Heart right ventricle (tissue), 16 donors: ENCODE measurements at regions not wholly inside any gene's neighbourhood (a gene's known extent, or its start where the extent isn't known, plus 50 kb on each side); places are given as distances from the start of the nearest gene placed in this dataset.

Source experiments
- ATAC-seq, 8 donors: fragments of 200-7000 bp; cut with Tn5 transposase; one replicate each; pipeline ENCODE4 v1.9.1; 2020; ENCODE audit warnings: mild to moderate bottlenecking in 8 of 8, moderate library complexity in 8 of 8, moderate number of reproducible peaks in 1 of 8
- DNase-seq, 2 donors: peaks; one replicate each; pipeline ENCODE4 v3.0.0-alpha.2; 2020
- H3K27ac ChIP-seq, 10 donors: fragments of 200-600 bp; sonication (generic) in 2 of 10; one replicate each; pipeline versions ENCODE4 v1.5.0 to v1.8.0; 2020 to 2022; ENCODE audit warnings: mild to moderate bottlenecking in 3 of 10
- H3K27me3 ChIP-seq, 7 donors: fragments of 200-600 bp; one replicate each; pipeline ENCODE4 v1.8.0; 2021 to 2022; ENCODE audit warnings: mild to moderate bottlenecking in 2 of 7
- H3K36me3 ChIP-seq, 9 donors: fragments of 200-600 bp; sonication (generic) in 1 of 9; one replicate each; pipeline versions ENCODE4 v1.5.0 to v1.8.0; 2020 to 2022; ENCODE audit warnings: mild to moderate bottlenecking in 2 of 9
- H3K4me1 ChIP-seq, 9 donors: fragments of 200-600 bp; sonication (generic) in 1 of 9; one replicate each; pipeline versions ENCODE4 v1.5.0 to v1.8.0; 2020 to 2022; ENCODE audit warnings: mild to moderate bottlenecking in 4 of 9
- H3K4me3 ChIP-seq, 10 donors: fragments of 200-600 bp; sonication (generic) in 2 of 10; one replicate each; pipeline versions ENCODE4 v1.5.0 to v1.8.0; 2020 to 2022; ENCODE audit warnings: mild to moderate bottlenecking in 7 of 10, moderate library complexity in 2 of 10
- H3K9me3 ChIP-seq, 11 donors: fragments of 200-600 bp in 10 of 11; sonication (generic) in 2 of 11; one replicate each; pipeline versions ENCODE4 v1.5.0 to v1.8.0; 2013 to 2022; ENCODE audit warnings: mild to moderate bottlenecking in 2 of 11, control low read depth in 1 of 11, moderate library complexity in 1 of 11
- WGBS, 2 donors: extraction: QIAGEN DNeasy Blood & Tissue Kit; methylation state at CpG; one replicate each; pipeline ENCODE4 v1.1.7; 2013; ENCODE audit warnings: inconsistent platforms in 1 of 2; 5-methylcytosine and 5-hydroxymethylcytosine counted together
- intact Hi-C, 10 donors: fragments of 100-400 bp; cut with DNase I; formaldehyde crosslinking; loops; one replicate each; pipeline versions ENCODE4 v1.11.1 to v1.14.2; 2022
- TF ChIP-seq, protein P1 (sequence below), 9 donors: fragments of 200-600 bp; sonication (generic) in 2 of 9; IDR thresholded peaks; one replicate each; pipeline versions ENCODE4 v1.5.0 to v1.8.0; 2021 to 2022; ENCODE audit warnings: antibody characterized with exemption in 9 of 9, mild to moderate bottlenecking in 5 of 9, moderate library complexity in 1 of 9
- donor health status: Arrhythmogenic right ventricular cardiomyopathy.
- donor health status: ischemic (EF 13 %, LVEDD 7.1; RV severe dilation, severe dysfunction).
- donor health status: healthy with polysubstance abuse.
- donor health status: DM: no; HTN: yes; CAD: no.
- donor health status: DM: no; HTN: no; CAD: no.
- donor health status: ischemic (EF 25% LVEDD 6.9; RV normal size, moderate dysfunction).
- donor health status: ischemic (EF 25% LVEDD 5.7; RV mildly dilated, moderate dysfunction).
- donor health status: healthy.
- donor health status: DM: yes; HTN: yes; CAD: no.
- donor health status: Ischemic cardiomyopathy.
- donor health status: ischemic (EF 35%, LVEDD 5.7; RV mildly dilated, moderate dysfunction).
- donor health status: nonischemic (EF 11% LVEDD 7.7; RV severe dilation, severe dysfunction).
- donor health status: DM: yes; HTN: yes; CAD: no.
- donor health status: PGD.
- donor health status: ischemic (EF 29% LVEDD 5.4; RV normal size, mild dysfunction).
- donor health status: nonischemic (EF 23%, LVEDD 6.1; RV moderate dilation, normal function).

DNA sequence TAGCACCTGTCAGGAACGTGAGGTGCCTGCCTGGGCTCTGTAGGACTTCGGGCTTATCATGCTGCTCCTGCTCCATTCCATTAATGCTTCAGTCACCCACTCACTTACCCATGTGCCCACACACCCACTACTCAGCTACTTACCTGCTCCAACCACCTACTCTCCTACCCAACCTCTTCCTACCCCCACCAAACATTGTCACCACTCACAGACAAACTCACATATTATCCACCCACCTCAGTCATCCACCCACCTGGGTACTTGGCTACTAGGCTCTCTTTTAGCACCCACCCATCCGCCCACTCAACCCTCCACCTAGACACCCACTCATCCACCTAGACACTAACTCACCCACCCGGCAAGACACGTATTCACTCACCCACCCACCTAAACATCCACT lies 724.7 kb upstream of the RAB6C start:
- WGBS, 2 donors = 89 to 91% methylated on average over 5 of the region's 5 CpGs
- peaks cover 0 to 22% (median 13%) of the 10 kb centered on the region in 11 donors for H3K9me3 ChIP-seq
- no peak for ATAC-seq
- H3K27me3 ChIP-seq = no peaks in the 10 kb centered on the region
- H3K36me3 ChIP-seq = no peaks in the 10 kb centered on the region
- H3K4me3 ChIP-seq = no peak overlapping the region
- H3K27ac ChIP-seq = no peak overlapping the region
- no peak for DNase-seq
- H3K4me1 ChIP-seq = no peaks in the 10 kb centered on the region
- intact Hi-C loops = loop anchor here in 2 of 10 donors (5.0 to 10.0 kb wide), 2 partner anchors 520 to 593 kb away; no protein-coding TSS in a partner anchor
- TF ChIP-seq, protein P1, sequence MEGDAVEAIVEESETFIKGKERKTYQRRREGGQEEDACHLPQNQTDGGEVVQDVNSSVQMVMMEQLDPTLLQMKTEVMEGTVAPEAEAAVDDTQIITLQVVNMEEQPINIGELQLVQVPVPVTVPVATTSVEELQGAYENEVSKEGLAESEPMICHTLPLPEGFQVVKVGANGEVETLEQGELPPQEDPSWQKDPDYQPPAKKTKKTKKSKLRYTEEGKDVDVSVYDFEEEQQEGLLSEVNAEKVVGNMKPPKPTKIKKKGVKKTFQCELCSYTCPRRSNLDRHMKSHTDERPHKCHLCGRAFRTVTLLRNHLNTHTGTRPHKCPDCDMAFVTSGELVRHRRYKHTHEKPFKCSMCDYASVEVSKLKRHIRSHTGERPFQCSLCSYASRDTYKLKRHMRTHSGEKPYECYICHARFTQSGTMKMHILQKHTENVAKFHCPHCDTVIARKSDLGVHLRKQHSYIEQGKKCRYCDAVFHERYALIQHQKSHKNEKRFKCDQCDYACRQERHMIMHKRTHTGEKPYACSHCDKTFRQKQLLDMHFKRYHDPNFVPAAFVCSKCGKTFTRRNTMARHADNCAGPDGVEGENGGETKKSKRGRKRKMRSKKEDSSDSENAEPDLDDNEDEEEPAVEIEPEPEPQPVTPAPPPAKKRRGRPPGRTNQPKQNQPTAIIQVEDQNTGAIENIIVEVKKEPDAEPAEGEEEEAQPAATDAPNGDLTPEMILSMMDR (IDR thresholded peaks at IDR 0.05) = no peak

DNA sequence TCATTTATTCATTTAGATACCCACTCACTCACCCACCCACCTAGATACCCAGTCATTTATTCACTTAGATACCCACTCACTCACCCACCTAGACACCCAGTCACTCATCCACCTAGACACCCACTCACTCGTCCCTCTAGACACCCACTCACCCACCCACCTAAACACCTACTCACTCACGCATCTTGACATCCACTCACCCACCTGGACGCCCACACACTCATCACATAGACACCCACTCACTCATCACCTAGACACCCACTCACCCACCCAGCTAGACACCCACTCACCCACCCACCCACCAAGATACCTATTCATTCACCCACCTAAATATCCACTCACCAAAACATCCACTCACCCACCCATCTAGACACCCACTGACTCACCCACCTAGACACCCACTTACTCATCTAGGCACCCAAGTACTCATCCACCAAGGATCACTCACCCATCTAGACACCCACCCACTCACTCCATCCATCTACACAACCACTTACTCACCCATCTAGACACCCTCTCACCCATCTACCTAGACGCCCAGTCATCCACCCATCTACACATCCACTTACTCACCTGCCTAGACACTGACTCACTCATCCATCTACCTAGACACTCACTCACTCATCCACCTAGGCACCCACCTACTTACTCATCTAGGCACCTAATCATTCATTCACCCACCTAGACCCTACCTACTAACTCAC lies 723.7 kb upstream of the RAB6C start:
- Histone ChIP-seq H3K36me3 (no peaks in the 10 kb centered on the region), H3K27me3 (no peaks in the 10 kb centered on the region), H3K4me1 (no peaks in the 10 kb centered on the region), H3K9me3 (peaks cover 0 to 24% (median 13%) of the 10 kb centered on the region in 11 donors), H3K27ac (no peak overlapping the region), H3K4me3 (no peak overlapping the region)
- TF ChIP-seq, protein P1 (IDR thresholded peaks at IDR 0.05) = no peak
- intact Hi-C loops = loop anchor here in 1 of 10 donors (10.0 kb wide), 1 partner anchor 521 kb away; no protein-coding TSS in a partner anchor
- DNase-seq (no peak), ATAC-seq (peak in 1 of 8 donors; percentile 12)
- 84 to 88% methylated on average over 4 of the region's 4 CpGs for WGBS, 2 donors

DNA sequence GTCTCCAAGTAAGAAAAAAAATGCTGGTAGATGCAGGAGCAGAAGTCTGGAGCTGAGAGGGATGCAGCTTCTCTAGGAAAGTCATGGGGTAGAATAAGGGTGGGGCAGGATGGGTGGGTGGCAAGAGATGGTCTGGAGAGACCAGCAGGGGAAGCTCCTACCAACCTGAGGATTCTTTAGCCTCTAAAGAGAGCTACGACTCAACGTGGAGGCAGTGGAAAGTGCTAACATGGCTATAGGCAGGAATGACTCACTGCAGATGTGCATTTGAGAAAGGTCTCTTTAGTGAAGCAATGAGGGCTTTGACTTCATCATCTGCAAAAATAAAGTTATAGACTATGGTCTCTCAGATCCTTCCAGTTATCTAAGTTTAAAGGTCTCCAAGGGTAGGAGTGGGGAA lies 722.8 kb upstream of the RAB6C start:
- Histone ChIP-seq H3K4me3 (no peak overlapping the region), H3K27me3 (no peaks in the 10 kb centered on the region), H3K9me3 (peaks cover 0 to 24% (median 13%) of the 10 kb centered on the region in 11 donors), H3K27ac (no peak overlapping the region), H3K4me1 (no peaks in the 10 kb centered on the region), H3K36me3 (no peaks in the 10 kb centered on the region)
- no peak for DNase-seq
- TF ChIP-seq, protein P1 (IDR thresholded peaks at IDR 0.05) = no peak
- no peak for ATAC-seq
- WGBS, 2 donors = 75 to 78% methylated on average over 2 of the region's 2 CpGs
- intact Hi-C loops = loop anchor here in 1 of 10 donors (10.0 kb wide), 1 partner anchor 522 kb away; no protein-coding TSS in a partner anchor

GRCh38 chr2:129262934-129263333 lies 716.5 kb upstream of the RAB6C start:
- no peaks in the 10 kb centered on the region for H3K36me3 ChIP-seq
- no peak overlapping the region for H3K27ac ChIP-seq
- TF ChIP-seq, protein P1 (IDR thresholded peaks at IDR 0.05) = no peak
- intact Hi-C loops = no loop called here
- ATAC-seq = no peak
- H3K27me3 ChIP-seq = peaks cover 0 to 5% (median 0%) of the 10 kb centered on the region in 7 donors
- no peak for DNase-seq
- H3K9me3 ChIP-seq = peaks cover 0 to 41% (median 19%) of the 10 kb centered on the region in 11 donors
- H3K4me3 ChIP-seq = no peak overlapping the region
- H3K4me1 ChIP-seq = no peaks in the 10 kb centered on the region
